Tibial artery (tissue), 4 donors: ENCODE measurements at regions not wholly inside any gene's neighbourhood (a gene's known extent, or its start where the extent isn't known, plus 50 kb on each side); places are given as distances from the start of the nearest gene placed in this dataset.

ENCODE experiments used
- DNase-seq, 2 donors: peaks; one replicate each; pipeline ENCODE4 v3.0.0-alpha.2; 2019
- H3K27ac ChIP-seq, 2 donors: fragments of 200-600 bp; sonication (generic) in 1 of 2; 1 replicate in 1 of 2; 2 replicates in 1 of 2; pipeline ENCODE4 v1.5.1; 2018 to 2019; ENCODE audit warnings: mild to moderate bottlenecking in 1 of 2
- H3K27me3 ChIP-seq, 2 donors: fragments of 200-600 bp; sonication (generic) in 1 of 2; one replicate each; pipeline versions ENCODE4 v1.5.1 to v1.6.0; 2016 to 2019
- H3K36me3 ChIP-seq, 3 donors: fragments of 200-600 bp; sonication (generic) in 2 of 3; one replicate each; pipeline ENCODE4 v1.5.1; 2016 to 2019; ENCODE audit warnings: mild to moderate bottlenecking in 2 of 3
- H3K4me1 ChIP-seq, 4 donors: fragments of 200-600 bp; sonication (generic) in 2 of 4; 1 replicate in 3 of 4; 2 replicates in 1 of 4; pipeline ENCODE4 v1.5.1; 2016 to 2019
- H3K4me3 ChIP-seq, 2 donors: fragments of 200-600 bp; sonication (generic) in 1 of 2; 1 replicate in 1 of 2; 2 replicates in 1 of 2; pipeline ENCODE4 v1.5.1; 2018 to 2019; ENCODE audit warnings: mild to moderate bottlenecking in 2 of 2
- H3K9me3 ChIP-seq, 3 donors: fragments of 200-600 bp; sonication (generic) in 1 of 3; one replicate each; pipeline ENCODE4 v1.5.1; 2016 to 2019
- intact Hi-C: fragments of 100-400 bp; cut with DNase I; formaldehyde crosslinking; loops from one replicate; pipeline ENCODE4 v1.15.0; 2023; ENCODE audit warnings: low total_unique reads
- TF ChIP-seq, protein P1 (sequence below), 2 experiments: fragments of 200-600 bp in 1 of 2; fragments of 450-650 bp in 1 of 2; IDR thresholded peaks; one replicate each; pipeline ENCODE4 v1.5.1; 2017 to 2019; ENCODE audit warnings: antibody characterized with exemption in 2 of 2, mild to moderate bottlenecking in 1 of 2, moderate library complexity in 1 of 2

DNA sequence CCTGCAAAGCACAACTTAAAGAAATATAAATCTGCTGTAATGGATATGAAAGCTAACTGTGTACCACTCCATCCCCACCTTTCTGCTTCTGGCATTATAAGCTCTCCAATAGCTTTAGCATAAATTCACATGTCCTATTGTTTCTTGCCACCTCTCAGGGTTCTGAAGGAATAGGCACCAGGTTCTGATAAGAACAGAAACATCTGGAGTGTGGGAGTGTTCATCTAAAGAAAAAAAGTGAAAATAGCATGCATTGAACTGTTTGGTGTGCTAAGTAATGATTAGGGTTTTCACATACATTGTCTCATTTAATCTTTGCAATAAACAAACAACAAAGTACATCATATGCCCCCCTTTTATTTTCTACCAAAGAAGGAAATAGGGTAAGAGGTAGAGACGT, 72.3 kb downstream of the FAM76B start:
- Histone ChIP-seq H3K4me3 (no peak overlapping the region), H3K4me1 (no peaks in the 10 kb centered on the region), H3K36me3 (no peaks in the 10 kb centered on the region), H3K27me3 (no peaks in the 10 kb centered on the region), H3K9me3 (no peaks in the 10 kb centered on the region), H3K27ac (no peak overlapping the region)
- intact Hi-C loops, result no loop called here
- DNase-seq, result no peak
- TF ChIP-seq, protein P1, sequence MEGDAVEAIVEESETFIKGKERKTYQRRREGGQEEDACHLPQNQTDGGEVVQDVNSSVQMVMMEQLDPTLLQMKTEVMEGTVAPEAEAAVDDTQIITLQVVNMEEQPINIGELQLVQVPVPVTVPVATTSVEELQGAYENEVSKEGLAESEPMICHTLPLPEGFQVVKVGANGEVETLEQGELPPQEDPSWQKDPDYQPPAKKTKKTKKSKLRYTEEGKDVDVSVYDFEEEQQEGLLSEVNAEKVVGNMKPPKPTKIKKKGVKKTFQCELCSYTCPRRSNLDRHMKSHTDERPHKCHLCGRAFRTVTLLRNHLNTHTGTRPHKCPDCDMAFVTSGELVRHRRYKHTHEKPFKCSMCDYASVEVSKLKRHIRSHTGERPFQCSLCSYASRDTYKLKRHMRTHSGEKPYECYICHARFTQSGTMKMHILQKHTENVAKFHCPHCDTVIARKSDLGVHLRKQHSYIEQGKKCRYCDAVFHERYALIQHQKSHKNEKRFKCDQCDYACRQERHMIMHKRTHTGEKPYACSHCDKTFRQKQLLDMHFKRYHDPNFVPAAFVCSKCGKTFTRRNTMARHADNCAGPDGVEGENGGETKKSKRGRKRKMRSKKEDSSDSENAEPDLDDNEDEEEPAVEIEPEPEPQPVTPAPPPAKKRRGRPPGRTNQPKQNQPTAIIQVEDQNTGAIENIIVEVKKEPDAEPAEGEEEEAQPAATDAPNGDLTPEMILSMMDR (IDR thresholded peaks at IDR 0.05), result no peak

DNA sequence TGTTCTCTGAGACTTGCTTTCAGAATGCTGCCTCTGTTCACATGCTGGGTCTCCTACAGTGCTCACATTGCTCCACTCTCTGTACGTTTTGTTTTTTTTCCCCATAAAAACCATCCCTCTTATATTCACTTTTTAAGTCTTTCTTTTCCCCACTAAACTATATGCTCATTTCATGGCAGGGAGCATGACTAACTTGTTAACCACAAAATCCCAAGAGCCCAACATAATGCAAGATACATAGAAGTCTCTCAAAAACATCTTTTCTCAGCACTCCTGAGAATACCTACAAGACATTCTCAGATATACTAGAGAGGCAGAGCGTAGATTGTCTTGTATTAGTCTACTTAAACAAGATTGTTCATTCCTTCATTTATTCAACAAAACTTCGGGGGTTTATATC, 73.3 kb downstream of the FAM76B start:
- TF ChIP-seq, protein P1 (IDR thresholded peaks at IDR 0.05), result no peak
- intact Hi-C loops, result no loop called here
- no peak overlapping the region for H3K27ac ChIP-seq
- no peaks in the 10 kb centered on the region for H3K36me3 ChIP-seq
- DNase-seq, result no peak
- no peaks in the 10 kb centered on the region for H3K4me1 ChIP-seq
- no peaks in the 10 kb centered on the region for H3K9me3 ChIP-seq
- H3K27me3 ChIP-seq, result no peaks in the 10 kb centered on the region
- no peak overlapping the region for H3K4me3 ChIP-seq

DNA sequence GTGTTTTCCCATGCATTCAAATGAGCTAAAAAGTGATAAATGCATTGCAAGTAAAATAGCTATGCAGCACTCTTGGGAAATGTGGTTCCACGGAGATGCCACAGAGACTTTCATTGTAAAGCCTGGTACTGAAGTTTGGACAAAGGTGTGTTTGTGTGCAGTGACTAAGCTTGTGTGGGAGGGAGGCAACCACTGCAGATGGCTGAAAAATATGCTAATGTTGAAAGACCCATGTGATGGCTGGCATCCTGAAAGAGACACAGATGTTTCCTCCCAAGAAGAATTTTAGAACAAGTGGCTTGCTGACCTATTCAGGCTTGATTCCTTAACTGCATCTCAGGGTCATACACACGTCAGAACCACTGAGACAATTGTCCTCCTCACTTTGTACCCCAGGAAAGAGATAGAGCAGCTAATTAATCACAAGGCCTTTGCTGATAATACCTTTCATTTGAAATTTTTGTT, 73.8 kb downstream of the FAM76B start:
- H3K27me3 ChIP-seq, result no peaks in the 10 kb centered on the region
- no peak overlapping the region for H3K27ac ChIP-seq
- TF ChIP-seq, protein P1 (IDR thresholded peaks at IDR 0.05), result no peak
- no peak overlapping the region for H3K4me3 ChIP-seq
- intact Hi-C loops, result no loop called here
- no peaks in the 10 kb centered on the region for H3K4me1 ChIP-seq
- no peak for DNase-seq
- no peaks in the 10 kb centered on the region for H3K36me3 ChIP-seq
- no peaks in the 10 kb centered on the region for H3K9me3 ChIP-seq

DNA sequence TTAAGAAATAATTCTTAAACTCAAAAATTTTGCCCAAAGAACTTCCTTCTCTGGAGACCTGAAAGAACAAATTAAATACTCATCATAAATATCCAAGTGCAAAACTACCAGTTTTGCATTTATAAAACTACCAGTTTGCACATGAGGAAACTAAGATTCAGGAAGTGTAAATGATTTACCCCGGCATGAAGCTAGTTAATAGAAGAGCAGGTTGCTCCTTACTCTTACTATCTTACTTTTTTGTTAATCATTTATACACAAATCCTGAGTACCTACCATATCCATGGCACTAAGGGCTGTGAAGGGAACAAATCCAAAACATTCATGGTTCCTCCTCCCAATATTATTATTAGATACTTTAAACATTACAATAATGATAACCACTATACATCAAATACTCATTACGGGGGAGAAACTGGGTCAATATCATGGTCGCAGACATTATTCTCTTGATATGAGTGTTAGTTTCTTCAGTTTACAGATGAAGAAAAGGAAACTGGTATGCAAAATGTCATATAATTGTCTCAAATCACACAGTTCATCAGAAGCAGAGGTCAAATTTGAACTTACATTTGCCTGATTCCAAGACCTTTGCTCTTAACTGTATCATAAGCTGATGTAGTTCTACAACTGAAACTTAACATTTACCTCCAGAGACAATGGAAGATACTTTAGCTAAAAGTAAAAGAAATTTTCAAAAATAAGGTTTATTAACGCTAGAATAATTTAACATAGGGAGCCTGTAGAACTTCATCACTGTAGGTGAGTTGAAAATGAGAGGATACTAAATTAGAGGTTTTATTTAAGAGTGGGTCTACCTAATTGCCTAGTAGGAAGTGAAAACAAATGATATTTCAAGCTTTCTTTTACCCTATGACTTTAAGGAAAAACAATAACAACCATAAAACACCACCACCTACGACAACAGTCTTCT, 74.5 kb downstream of the FAM76B start:
- no peaks in the 10 kb centered on the region for H3K9me3 ChIP-seq
- no peak for DNase-seq
- H3K27me3 ChIP-seq, result no peaks in the 10 kb centered on the region
- no peak overlapping the region for H3K4me3 ChIP-seq
- intact Hi-C loops, result no loop called here
- H3K27ac ChIP-seq, result no peak overlapping the region
- TF ChIP-seq, protein P1 (IDR thresholded peaks at IDR 0.05), result no peak
- no peaks in the 10 kb centered on the region for H3K4me1 ChIP-seq
- H3K36me3 ChIP-seq, result no peaks in the 10 kb centered on the region

DNA sequence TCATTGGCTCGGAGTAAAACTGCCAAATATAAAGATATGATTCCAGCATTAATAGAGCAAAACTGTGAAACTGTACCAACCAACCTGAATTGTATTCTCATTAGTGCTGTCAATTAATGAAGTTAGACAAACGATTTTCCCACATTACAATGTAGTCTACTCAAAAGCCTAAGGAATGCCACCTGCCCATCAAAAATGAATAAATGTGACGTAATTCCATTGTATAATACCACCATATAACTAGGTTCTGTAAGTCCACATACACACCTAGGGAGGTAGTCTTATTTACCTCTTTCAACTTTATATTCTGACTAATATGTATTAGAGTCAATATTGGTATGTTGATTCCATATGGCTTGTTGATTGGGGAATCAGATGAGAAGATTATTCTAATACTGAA, 76.2 kb downstream of the FAM76B start:
- H3K9me3 ChIP-seq, result no peaks in the 10 kb centered on the region
- H3K4me1 ChIP-seq, result no peaks in the 10 kb centered on the region
- H3K4me3 ChIP-seq, result no peak overlapping the region
- TF ChIP-seq, protein P1 (IDR thresholded peaks at IDR 0.05), result no peak
- H3K27ac ChIP-seq, result no peak overlapping the region
- DNase-seq, result no peak
- H3K27me3 ChIP-seq, result no peaks in the 10 kb centered on the region
- H3K36me3 ChIP-seq, result no peaks in the 10 kb centered on the region
- intact Hi-C loops, result no loop called here
